GM21390 (cell line): ENCODE measurements at regions not wholly inside any gene's neighbourhood (a gene's known extent, or its start where the extent isn't known, plus 50 kb on each side); places are given as distances from the start of the nearest gene placed in this dataset.
"Not testable (repeated sequence)": the region's sequence is repeated elsewhere in the genome, so short reads cannot be mapped to it uniquely, and the experiment has no call there.

Experiments
- ATAC-seq: cut with Tn5 transposase; IDR thresholded peaks from one replicate; pipeline ENCODE4 v1.9.1; 2021; ENCODE audit not compliant: unreplicated experiment

DNA sequence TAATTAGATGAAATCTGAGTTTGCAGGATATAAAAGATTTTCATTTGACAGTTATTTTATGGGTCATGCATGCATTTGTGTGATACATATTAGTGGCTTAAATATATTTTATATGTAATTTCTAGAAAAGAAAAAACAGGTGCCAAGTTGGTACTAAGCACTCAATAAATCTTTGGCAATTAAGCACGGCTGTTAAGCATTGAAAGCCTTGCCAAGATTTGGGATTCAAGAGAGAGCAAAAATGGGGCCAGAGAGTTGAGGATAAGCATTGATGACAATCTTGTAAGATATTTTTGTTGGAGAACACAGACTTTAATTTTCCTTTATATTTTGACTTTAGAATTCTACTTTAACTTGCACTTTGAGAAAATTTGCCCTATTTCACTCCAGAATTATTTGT, 249.8 kb upstream of the MAD2L1 start:
- ATAC-seq = no peak

DNA sequence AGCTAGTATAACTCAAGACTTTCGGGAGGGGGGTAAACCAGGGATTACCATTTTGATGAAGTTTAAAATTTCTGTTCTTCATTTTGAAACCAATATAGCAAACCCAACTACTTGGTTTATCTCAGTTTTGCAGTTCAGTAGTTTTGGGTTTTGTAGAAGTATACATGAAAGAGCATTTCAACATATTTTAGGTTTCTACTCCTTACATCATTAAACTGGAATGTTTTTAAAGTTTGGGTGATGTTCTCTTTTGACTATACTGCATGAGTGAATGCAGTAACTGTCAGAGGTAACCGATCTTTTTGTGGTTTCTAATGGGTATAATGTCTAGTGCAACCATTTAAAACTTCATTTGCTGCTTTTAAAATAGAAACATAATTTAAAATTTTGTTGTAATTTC, 248.3 kb upstream of the MAD2L1 start:
- ATAC-seq = no peak

DNA sequence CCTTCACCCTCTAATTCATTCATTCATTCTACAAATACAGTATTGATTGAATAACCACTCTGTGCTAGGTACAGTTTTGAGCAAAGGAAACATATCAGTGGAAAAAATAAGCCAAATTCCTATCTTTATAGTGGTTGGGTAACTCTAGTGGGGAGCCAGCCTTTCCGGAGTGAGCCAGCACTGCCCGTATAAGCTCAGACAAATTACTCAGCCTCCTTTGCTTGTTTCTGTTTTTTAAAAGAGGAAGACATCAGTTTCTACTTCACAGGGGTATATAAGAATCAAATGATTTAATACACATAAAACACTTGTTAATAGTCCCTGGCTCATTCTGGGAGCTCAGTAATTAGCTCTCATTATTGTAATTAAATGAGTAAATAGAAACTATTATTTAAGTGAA, 238.2 kb upstream of the MAD2L1 start:
- ATAC-seq = no peak

DNA sequence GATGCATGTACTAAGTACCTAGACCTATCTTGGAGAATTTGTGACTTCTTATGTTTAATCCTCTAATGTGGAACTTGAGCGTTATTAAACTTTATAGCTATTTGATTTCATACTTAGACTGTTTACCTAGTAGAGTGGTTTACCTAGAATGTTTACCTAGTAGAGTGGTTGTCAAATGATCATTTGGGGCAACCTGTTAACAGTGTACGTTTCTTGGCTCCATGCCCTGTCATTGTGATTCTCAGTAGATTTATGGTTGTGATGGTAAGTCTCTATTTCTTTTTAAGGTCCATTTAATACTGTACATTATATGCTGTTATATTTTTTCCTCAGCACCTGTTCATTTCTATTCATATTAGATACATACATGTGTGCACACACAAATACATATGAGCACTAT, 233.0 kb upstream of the MAD2L1 start:
- no peak for ATAC-seq

DNA sequence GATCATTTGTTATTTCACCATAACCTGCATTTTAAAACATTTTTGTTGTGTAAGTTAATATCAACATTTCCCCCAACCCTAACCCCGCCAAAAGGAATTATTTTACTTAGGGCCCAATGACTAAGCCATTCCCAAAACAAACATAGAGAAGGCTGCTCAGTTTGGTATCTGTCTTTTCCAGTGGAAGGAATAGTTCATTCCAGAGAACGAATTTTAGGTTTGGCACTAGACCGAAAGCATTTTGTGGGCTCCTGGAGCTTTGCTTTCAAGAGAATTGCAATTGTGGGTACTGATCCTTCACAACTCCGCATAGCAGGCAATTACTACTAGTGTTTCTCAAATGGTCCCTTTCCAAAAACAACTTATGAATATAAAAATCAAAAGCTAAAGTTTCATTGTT, 226.7 kb upstream of the MAD2L1 start:
- no peak for ATAC-seq

DNA sequence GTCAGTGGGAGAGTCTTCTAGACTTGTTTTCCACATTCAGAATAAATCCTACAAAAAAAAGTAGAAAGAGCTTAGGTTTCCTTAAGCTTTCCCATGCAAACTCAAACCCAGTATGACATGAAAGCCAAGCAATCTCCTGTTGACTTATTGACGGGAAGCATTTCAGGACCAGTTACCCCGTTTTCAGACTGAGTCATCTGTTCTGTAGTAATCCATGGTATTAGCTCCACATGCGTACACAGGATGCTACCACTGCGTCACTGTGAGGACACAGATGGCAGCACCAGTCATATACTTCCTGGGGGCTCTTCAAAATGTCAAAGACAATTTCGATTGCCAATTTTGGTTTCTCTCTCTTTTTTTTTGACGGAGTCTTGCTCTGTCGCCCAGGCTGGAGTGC, 224.9 kb upstream of the MAD2L1 start:
- ATAC-seq = no peak

DNA sequence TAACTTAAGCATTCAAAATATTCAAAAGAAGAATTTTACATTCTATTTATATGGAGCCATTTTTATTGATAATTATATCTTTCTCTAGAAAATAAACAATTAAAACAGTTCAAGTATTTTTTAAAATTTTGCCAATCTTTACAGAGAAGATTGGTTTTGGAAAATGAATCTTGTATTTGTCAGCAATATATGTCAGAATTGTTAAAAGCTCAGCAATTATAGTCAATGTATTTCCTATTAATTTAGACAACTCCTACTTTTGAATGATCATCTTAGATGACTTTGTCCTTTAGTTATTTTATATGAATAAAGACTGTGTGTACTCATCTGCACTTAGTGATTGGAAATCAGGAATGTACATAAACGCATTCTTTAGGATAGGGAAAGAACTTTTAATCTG, 223.9 kb upstream of the MAD2L1 start:
- no peak for ATAC-seq

DNA sequence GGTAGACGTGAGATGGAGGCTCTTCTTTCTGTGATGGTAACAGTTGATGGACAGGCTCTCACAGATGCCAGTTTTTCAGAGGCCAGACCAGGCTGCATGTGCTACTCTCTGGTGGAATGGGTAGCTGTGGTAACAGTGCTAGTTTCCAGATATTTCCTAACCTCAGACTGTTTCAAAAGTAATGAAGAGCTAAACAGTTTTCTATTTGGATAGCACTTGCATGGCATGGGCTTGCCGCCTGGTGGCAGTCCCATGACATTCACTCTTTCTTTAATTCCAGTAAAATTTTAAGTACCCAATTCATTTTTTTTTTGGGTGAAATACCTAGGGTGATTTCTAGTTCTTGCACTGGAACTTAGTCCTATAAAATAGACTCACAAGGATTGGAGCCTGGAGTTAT, 220.2 kb upstream of the MAD2L1 start:
- no peak for ATAC-seq

DNA sequence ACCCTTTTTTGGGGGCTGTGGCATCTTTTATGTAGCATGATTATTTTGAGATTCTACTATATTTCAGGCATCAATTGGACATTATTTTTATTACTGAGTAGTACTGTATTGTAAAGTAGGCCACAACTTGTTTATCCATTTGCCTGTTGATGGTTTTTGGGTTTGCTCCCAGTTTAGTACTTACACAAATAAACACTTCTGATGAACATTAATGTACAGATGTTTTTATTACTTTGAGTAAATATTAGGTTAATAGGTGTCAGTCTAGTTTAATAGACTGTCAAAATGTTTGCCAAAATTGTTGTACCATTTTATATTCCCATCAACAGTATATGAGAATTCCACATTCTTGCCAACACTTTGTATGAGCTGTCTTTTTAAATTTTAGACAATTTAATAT, 214.9 kb upstream of the MAD2L1 start:
- no peak for ATAC-seq

DNA sequence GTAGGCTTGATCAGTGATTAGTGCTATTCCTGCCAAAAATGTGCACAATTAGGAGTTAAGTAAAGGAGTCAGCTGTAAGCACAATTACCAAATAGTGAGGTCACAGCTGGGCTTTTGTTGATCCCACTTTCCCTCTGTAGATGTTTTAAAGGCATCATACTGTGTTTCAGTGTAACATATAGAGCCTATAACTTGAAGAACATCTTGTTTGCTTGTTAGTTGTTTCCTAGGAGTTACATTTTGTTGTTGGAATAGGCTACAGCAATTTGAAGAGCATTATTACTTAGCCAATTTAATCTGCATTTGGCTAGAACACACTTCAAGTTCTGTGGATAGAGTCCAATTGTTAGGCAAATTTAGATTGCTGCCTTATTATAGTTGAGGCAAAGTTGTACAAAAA, 210.7 kb upstream of the MAD2L1 start:
- no peak for ATAC-seq

DNA sequence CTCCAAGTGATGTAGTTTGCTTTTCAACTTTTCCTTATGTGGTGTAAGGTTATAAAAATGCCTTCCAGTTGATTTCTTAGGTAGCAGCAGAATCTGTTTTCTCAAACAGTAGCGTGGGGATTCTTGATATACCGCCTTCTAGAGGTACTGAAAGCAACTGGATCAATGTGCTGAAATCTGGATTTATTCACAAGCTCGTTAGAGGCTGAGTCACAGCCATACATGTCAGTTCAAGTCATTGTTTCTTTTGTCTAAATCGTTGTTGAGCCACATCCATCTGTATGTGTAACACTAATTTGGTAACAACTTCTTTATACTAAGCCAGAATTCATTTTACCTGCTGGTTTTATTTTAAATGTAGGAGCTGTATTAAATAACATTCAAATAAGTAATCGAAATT, 200.0 kb upstream of the MAD2L1 start:
- ATAC-seq = no peak

DNA sequence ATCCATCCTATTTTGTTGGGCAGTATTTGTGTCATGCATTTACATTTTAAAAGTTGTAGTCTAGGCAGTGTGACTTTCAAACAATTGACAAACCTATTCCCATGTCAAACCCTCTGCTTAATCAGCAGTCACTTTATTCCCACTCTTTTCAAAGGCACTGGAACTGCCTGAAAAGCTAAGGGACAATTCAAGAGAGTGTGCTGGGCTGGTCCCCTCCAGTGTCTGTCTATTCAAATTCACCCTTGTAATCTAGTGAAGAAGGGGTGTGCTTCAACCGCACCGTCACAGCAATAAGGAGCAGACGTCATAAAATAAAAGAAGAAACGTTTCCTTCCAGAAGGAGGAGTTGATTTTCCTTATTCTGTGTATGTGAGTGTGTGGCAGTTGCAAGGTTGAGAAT, 197.0 kb upstream of the MAD2L1 start:
- no peak for ATAC-seq

DNA sequence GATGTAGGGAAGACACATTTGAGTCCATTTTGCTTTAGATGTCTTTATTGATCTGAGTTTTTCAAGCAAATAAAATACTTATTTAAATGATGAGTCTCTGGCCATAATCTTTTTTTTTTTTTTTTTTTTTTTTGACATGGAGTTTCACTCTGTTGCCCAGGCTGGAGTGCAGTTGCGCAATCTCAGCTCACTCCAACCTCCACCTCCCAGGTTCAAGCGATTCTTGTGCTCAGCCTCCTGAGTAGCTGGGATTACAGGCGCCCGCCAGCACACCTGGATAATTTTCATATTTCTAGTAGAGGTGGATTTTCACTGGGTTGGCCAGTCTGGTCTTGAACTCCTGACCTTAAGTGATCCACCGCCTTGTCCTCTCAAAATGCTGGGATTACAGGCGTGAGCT, 194.5 kb upstream of the MAD2L1 start:
- no peak for ATAC-seq

DNA sequence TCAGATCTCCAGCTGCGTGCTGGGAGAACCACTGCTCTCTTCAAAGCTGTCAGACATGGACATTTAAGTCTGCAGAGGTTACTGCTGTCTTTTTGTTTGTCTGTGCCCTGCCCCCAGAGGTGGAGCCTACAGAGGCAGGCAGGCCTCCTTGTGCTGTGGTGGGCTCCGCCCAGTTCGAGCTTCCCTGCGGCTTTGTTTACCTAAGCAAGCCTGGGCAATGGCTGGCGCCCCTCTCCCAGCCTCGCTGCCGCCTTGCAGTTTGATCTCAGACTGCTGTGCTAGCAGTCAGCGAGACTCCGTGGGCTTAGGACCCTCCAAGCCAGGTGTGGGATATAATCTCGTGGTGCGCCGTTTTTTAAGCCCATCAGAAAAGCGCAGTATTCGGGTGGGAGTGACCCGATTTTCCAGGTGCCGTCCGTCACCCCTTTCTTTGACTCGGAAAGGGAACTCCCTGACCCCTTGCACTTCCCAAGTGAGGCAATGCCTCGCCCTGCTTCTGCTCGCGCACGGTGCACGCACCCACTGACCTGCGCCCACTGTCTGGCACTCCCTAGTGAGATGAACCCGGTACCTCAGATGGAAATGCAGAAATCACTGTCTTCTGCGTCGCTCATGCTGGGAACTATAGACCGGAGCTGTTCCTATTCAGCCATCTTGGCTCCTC, 189.6 kb upstream of the MAD2L1 start:
- not testable (repeated sequence) for ATAC-seq

DNA sequence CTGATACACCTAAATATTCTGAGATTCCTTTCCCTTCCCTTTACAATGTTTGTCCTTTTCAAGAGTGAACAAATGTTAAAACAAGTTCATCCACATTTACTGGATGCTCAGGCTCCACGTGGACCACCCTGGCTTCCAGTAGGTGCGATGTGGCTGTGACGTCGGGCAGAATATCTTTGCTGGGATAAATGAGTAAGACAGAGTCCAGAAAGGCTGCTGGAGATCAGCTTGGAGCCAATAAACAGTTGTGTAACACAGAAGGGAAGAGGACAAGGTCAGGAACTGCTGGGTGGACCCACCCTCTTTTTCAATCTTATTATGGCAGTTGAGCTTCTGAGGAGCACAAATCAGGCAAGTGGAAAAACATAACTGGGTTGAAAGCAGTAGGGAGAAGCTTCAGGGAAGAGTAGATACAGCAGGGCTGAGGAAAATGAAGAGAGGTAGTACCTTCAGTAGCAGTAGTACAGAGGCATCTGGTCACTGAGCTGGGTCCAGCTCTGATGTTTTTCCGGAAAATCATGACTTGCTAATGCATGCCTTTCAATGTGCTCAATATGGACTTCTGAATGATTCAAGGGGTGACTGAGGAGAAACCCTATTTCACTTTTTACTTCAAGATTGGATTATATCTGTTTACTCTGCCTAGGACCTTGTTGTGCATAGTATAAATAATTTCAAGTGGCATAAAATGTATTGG, 171.8 kb upstream of the MAD2L1 start:
- no peak for ATAC-seq

DNA sequence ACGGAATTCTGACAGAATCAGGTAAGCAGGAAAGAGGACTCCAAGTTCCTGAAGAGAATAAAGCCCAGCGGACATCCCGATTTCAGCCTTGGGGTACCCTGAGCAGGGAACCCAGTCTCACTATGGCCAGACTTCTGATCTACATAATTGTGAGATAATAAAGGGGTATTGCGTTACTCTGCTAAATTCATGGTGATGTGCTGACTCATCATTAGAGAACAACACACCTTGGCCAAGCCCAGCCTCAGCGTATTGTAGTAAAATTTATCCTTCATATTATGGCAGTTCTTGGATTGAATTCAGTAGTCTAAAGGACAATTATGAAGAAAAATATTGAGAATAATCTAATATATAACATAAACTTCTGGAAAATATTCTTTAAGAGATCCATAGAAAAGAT, 170.2 kb upstream of the MAD2L1 start:
- no peak for ATAC-seq

DNA sequence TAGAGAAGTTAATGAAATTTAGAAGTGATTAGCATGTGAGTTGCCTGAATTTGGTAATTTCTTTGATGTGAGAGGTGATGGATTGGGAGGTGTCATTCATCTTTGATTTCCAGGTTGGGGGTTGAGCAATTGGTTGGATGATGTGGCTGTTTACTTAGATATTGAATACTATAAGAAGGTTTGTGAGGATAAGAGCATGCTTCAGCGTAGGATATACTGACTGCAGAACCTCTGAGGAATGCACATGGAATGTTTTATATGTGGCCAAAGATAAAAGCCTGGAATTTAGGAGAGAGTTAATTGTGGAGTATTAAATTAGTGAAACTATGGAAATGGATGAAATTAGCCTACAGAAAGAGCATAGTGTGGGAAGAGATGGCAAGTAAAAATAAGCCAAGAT, 165.4 kb upstream of the MAD2L1 start:
- no peak for ATAC-seq

DNA sequence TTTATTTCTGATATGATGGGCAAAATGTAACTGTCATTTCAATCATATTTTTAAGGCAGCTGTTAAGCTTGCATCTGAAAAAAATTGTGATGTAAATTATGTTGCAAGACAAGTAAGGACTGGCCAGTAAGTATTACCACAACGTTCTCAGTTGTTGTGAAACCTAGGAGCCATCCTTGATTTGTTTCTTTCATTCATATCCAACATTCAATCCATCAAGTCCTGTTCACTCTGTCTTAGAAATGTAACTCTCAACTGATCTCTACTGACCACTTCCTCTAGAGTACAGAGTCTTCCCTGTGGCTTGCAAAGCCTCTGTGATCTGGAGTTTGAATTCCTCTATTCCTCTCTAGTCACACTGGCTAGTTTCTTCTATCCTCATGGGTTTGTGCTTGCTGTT, 161.4 kb upstream of the MAD2L1 start:
- no peak for ATAC-seq

DNA sequence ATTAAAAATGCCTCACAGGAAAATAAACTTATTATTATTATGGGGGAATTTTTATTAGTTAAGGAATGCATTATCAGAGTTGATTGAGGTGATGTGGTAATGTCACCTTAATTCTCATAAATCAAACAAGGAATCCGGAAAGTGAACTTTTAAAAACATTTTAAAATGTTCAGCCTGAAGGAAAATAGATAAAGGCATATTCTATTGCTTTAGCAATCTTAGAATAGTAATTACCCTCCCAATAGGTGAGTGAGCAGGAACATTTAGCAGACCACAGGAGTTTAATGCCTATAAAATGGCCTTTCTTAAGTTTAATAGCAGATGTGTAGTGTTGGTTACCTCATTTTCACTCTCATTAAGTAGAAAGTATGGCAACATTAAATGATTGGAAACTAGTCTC, 160.9 kb upstream of the MAD2L1 start:
- ATAC-seq = no peak

DNA sequence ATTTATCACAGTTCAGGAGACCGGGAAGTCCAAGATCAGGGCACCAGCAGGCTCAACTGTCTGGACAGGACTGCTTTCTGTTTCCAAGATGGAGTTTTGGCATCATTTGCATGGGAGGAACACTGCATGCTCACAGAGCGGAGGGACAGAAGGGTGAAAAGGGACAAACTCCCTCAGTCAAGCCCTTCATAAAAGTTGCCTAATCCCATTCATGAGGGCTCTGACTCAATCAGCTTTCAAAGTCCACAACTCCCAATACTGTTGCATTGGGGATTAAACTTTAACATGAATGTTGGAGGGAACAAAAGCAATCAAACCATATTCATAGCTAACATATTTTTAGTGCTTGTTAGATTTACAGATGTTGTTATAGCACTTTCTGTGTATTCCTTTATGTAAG, 158.9 kb upstream of the MAD2L1 start:
- no peak for ATAC-seq

DNA sequence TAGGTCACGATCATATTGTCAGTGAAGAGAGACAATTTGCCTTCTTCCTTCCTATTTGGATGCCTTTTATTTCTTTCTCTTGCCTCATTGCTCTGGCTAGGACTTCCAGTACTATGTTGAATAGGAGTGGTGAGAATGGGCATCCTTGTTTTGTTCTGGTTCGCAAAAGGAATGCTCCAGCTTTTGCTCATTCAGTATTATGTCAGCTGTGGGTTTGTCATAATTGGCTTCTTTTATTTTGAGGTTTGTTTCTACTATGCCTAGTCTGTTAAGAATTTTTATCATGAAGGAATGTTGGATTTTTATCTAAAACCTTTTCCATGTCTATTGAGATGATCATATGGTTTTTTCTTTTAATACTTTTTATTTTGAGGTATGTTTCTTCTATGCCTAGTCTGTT, 152.3 kb upstream of the MAD2L1 start:
- ATAC-seq = no peak

DNA sequence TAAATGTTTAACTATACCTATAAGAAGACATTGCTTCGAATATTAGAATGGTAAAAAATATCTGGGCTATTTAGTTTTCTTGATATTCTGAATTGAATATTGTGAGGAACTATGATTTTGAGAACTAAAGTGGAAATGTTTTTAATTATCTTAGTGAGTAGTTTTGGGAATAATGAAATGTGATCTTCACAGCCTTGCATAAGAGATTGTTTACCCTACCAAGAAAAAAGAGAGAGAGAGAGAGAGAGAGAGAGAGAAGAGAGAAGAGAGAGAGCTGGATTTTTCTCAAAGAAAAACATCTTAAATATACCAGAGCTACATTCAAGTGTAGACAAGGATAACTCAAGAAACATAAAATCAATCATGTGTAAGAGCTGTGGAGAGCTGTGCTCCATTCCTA, 148.7 kb upstream of the MAD2L1 start:
- ATAC-seq = no peak

DNA sequence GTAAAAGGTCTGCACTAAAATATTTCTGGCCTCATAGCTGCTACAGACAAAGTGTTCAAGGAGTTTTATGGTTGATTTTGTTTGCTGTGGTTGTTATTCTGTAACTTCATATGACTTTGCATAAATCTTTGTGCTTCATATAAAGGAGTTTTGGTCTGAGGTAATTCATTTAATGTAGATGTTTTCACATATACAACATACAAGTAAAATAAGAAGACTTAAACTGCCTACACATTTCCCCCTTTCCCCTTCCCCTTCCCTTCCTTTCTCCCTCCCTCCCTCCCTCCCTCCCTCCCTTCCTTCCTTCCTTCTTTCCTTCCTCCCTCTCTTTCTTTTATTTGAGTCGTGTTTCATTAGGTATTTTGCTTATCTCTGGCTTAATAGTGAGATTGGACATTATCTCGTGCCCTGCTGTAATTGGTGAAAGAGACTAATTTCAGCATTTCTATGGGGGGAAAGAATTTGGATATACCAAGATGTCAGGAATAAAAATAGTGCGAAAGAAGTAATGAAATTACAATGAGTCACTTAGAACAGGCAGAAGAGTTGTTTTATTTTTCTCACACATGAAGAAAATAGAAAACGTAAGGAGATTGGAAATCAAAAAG, 144.9 kb upstream of the MAD2L1 start:
- ATAC-seq = no peak
